Neuronal stem cell (in vitro differentiated cells): ENCODE measurements at regions not wholly inside any gene's neighbourhood (a gene's known extent, or its start where the extent isn't known, plus 50 kb on each side); places are given as distances from the start of the nearest gene placed in this dataset.

ENCODE experiments used
- DNase-seq: peaks from one replicate; pipeline ENCODE4 v3.0.0-alpha.2; 2013; ENCODE audit warnings: low spot score
- H2AFZ ChIP-seq: one replicate; pipeline ENCODE4 v1.6.1; 2013; ENCODE audit warnings: mild to moderate bottlenecking, low read length, inconsistent platforms
- H2AK5ac ChIP-seq: 2 replicates; pipeline ENCODE4 v1.6.1; 2013; ENCODE audit warnings: low read depth, mild to moderate bottlenecking, inconsistent platforms, low read length, moderate library complexity, mixed read lengths
- H2BK120ac ChIP-seq: 2 replicates; pipeline ENCODE4 v1.6.1; 2013; ENCODE audit warnings: low read depth, mild to moderate bottlenecking, inconsistent platforms, low read length, moderate library complexity, mixed read lengths
- H2BK12ac ChIP-seq: one replicate; pipeline ENCODE4 v1.6.1; 2013; ENCODE audit warnings: low read length, inconsistent platforms
- H2BK15ac ChIP-seq: 2 replicates; pipeline ENCODE4 v1.6.1; 2013; ENCODE audit warnings: mild to moderate bottlenecking, low read length, inconsistent platforms, mixed read lengths
- H2BK5ac ChIP-seq: one replicate; pipeline ENCODE4 v1.6.1; 2013; ENCODE audit warnings: inconsistent platforms, mild to moderate bottlenecking, low read length, moderate library complexity
- H3K14ac ChIP-seq: one replicate; pipeline ENCODE4 v1.6.1; 2013; ENCODE audit warnings: low read length, inconsistent platforms
- H3K18ac ChIP-seq: 2 replicates; pipeline ENCODE4 v1.6.1; 2013; ENCODE audit warnings: low read length, inconsistent platforms
- H3K23ac ChIP-seq: 2 replicates; pipeline ENCODE4 v1.6.1; 2013; ENCODE audit warnings: low read depth, mild to moderate bottlenecking, mixed read lengths, low read length, inconsistent platforms; ENCODE audit not compliant: poor library complexity
- H3K27ac ChIP-seq: replicated peaks from 3 replicates; pipeline ENCODE4 v1.5.1; 2013; ENCODE audit warnings: low read length, inconsistent platforms
- H3K27me3 ChIP-seq, 3 experiments: 2 replicates each; pipeline ENCODE4 v1.6.1; 2013; ENCODE audit warnings: low read length in 3 of 3, mild to moderate bottlenecking in 2 of 3, inconsistent platforms in 1 of 3, low read depth in 1 of 3, mixed read lengths in 1 of 3, moderate library complexity in 1 of 3; ENCODE audit not compliant: control insufficient read depth in 3 of 3, insufficient read depth in 3 of 3
- H3K36me3 ChIP-seq, 2 donors: replicated peaks in 1 of 2; 2 replicates each; pipeline ENCODE4 v1.6.1; 2013; ENCODE audit warnings: low read length in 2 of 2; ENCODE audit not compliant: control insufficient read depth in 2 of 2, insufficient read depth in 2 of 2
- H3K4ac ChIP-seq: 2 replicates; pipeline ENCODE4 v1.6.1; 2013; ENCODE audit warnings: inconsistent platforms, mild to moderate bottlenecking, low read length, moderate library complexity
- H3K4me1 ChIP-seq, 2 donors: 1 replicate in 1 of 2; 2 replicates in 1 of 2; pipeline ENCODE4 v1.6.1; 2013; ENCODE audit warnings: low read length in 2 of 2, low read depth in 1 of 2; ENCODE audit not compliant: control insufficient read depth in 2 of 2, insufficient read depth in 1 of 2
- H3K4me2 ChIP-seq: one replicate; pipeline ENCODE4 v1.6.1; 2013; ENCODE audit warnings: mild to moderate bottlenecking, low read length, inconsistent platforms; ENCODE audit not compliant: insufficient read depth, poor library complexity, severe bottlenecking
- H3K4me3 ChIP-seq, 2 donors: 2 replicates each; pipeline ENCODE4 v1.5.1; 2013; ENCODE audit warnings: low read length in 2 of 2, mild to moderate bottlenecking in 2 of 2, inconsistent platforms in 1 of 2, moderate library complexity in 1 of 2
- H3K79me1 ChIP-seq: one replicate; pipeline ENCODE4 v1.6.1; 2013; ENCODE audit warnings: low read depth, mild to moderate bottlenecking, inconsistent platforms, low read length, moderate library complexity
- H3K9ac ChIP-seq: one replicate; pipeline ENCODE4 v1.6.1; 2013; ENCODE audit warnings: mild to moderate bottlenecking, low read depth, low read length, inconsistent platforms; ENCODE audit not compliant: poor library complexity
- H3K9me3 ChIP-seq, 2 donors: replicated peaks in 1 of 2; 2 replicates each; pipeline versions ENCODE3 to v1.6.1; 2013; ENCODE audit warnings: low read length in 2 of 2, mild to moderate bottlenecking in 2 of 2, inconsistent platforms in 1 of 2, low read depth in 1 of 2, mixed read lengths in 1 of 2, moderate library complexity in 1 of 2; ENCODE audit not compliant: control insufficient read depth in 2 of 2, insufficient read depth in 1 of 2
- H4K8ac ChIP-seq: one replicate; pipeline ENCODE4 v1.6.1; 2013; ENCODE audit warnings: low read depth, mild to moderate bottlenecking, inconsistent platforms, low read length, moderate library complexity
- H4K91ac ChIP-seq: one replicate; pipeline ENCODE4 v1.6.1; 2013; ENCODE audit warnings: low read length, low read depth, mild to moderate bottlenecking, inconsistent platforms; ENCODE audit not compliant: poor library complexity
- WGBS, 2 donors: extraction: QIAGEN DNeasy Blood & Tissue Kit; methylation state at CpG; one replicate each; pipeline ENCODE4 v1.1.7; 2013; ENCODE audit warnings: missing lambda C conversion rate in 2 of 2, mixed read lengths in 1 of 2; ENCODE audit not compliant: insufficient read length in 2 of 2, insufficient replicate concordance in 1 of 2; ENCODE audit errors: extremely low coverage in 2 of 2; 5-methylcytosine and 5-hydroxymethylcytosine counted together

GRCh38 chr9:13759551-13759950, 480.1 kb upstream of the MPDZ start:
- Histone ChIP-seq H2BK12ac (no peak overlapping the region), H3K4ac (no peak overlapping the region), H2BK15ac (no peak overlapping the region), H3K9me3 (no peaks in the 10 kb centered on the region), H2BK120ac (no peak overlapping the region), H3K27me3 (no peaks in the 10 kb centered on the region), H3K27ac (no peak overlapping the region), H2AK5ac (no peak overlapping the region), H3K14ac (no peak overlapping the region), H3K4me1 (peaks cover 6 to 14% of the 10 kb centered on the region in 2 donors), H3K23ac (no peak overlapping the region), H3K4me3 (no peak overlapping the region), H2BK5ac (no peak overlapping the region), H4K91ac (no peak overlapping the region), H3K36me3 (no peaks in the 10 kb centered on the region), H3K79me1 (no peaks in the 10 kb centered on the region), H3K4me2 (no peak overlapping the region), H3K9ac (no peak overlapping the region), H2AFZ (no peak overlapping the region), H4K8ac (no peak overlapping the region), H3K18ac (no peak overlapping the region)
- WGBS, 2 donors, result no CpG with 5 or more reads among the region's 3 CpGs
- no peak for DNase-seq

GRCh38 chr9:13758936-13759335, 479.4 kb upstream of the MPDZ start:
- Histone ChIP-seq H3K14ac (no peak overlapping the region), H3K4me1 (peaks cover 6 to 14% of the 10 kb centered on the region in 2 donors), H2BK120ac (no peak overlapping the region), H4K91ac (no peak overlapping the region), H3K4me3 (no peak overlapping the region), H3K4ac (no peak overlapping the region), H2BK5ac (no peak overlapping the region), H2BK12ac (no peak overlapping the region), H3K9ac (no peak overlapping the region), H2AK5ac (no peak overlapping the region), H2AFZ (no peak overlapping the region), H3K36me3 (no peaks in the 10 kb centered on the region), H3K27ac (no peak overlapping the region), H3K79me1 (no peaks in the 10 kb centered on the region), H3K4me2 (no peak overlapping the region), H3K27me3 (no peaks in the 10 kb centered on the region), H2BK15ac (no peak overlapping the region), H3K18ac (no peak overlapping the region), H3K23ac (no peak overlapping the region), H3K9me3 (no peaks in the 10 kb centered on the region), H4K8ac (no peak overlapping the region)
- no peak for DNase-seq
- WGBS, 2 donors, result no CpG with 5 or more reads among the region's 9 CpGs

GRCh38 chr9:13756943-13757342, 477.5 kb upstream of the MPDZ start:
- Histone ChIP-seq H3K18ac (no peak overlapping the region), H2AK5ac (no peak overlapping the region), H2BK12ac (no peak overlapping the region), H3K27me3 (no peaks in the 10 kb centered on the region), H3K9ac (no peak overlapping the region), H3K4me3 (no peak overlapping the region), H3K4ac (no peak overlapping the region), H4K8ac (no peak overlapping the region), H3K27ac (no peak overlapping the region), H3K9me3 (no peaks in the 10 kb centered on the region), H3K36me3 (no peaks in the 10 kb centered on the region), H3K4me1 (peaks cover 6 to 14% of the 10 kb centered on the region in 2 donors), H3K79me1 (no peaks in the 10 kb centered on the region), H2BK15ac (no peak overlapping the region), H3K23ac (no peak overlapping the region), H4K91ac (no peak overlapping the region), H3K4me2 (no peak overlapping the region), H3K14ac (no peak overlapping the region), H2BK120ac (no peak overlapping the region), H2BK5ac (no peak overlapping the region), H2AFZ (no peak overlapping the region)
- DNase-seq, result no peak
- WGBS, 2 donors, result no CpG with 5 or more reads among the region's 4 CpGs

- H3K4me1 ChIP-seq, result peaks cover 8 to 15% of the 10 kb centered on the region in 2 donors
- H3K27ac ChIP-seq, result no peak overlapping the region
- no peaks in the 10 kb centered on the region for H3K9me3 ChIP-seq
- no peak overlapping the region for H2BK12ac ChIP-seq
- no peak overlapping the region for H4K8ac ChIP-seq
- DNase-seq, result no peak
- H2BK120ac ChIP-seq, result no peak overlapping the region
- H3K4me3 ChIP-seq, result no peak overlapping the region
- H2AFZ ChIP-seq, result no peak overlapping the region
- H3K4ac ChIP-seq, result no peak overlapping the region
- no peak overlapping the region for H3K9ac ChIP-seq
- no peak overlapping the region for H3K4me2 ChIP-seq
- H4K91ac ChIP-seq, result no peak overlapping the region
- H2BK15ac ChIP-seq, result no peak overlapping the region
- H3K18ac ChIP-seq, result no peak overlapping the region
- H2BK5ac ChIP-seq, result no peak overlapping the region
- H3K14ac ChIP-seq, result no peak overlapping the region
- H2AK5ac ChIP-seq, result no peak overlapping the region
- H3K79me1 ChIP-seq, result no peaks in the 10 kb centered on the region
- no peaks in the 10 kb centered on the region for H3K36me3 ChIP-seq
- no peak overlapping the region for H3K23ac ChIP-seq
- no CpG with 5 or more reads among the region's 1 CpG for WGBS, 2 donors
- no peaks in the 10 kb centered on the region for H3K27me3 ChIP-seq
Measured at GRCh38 chr9:13755551-13755950, 476.1 kb upstream of the MPDZ start.
